ENCODE measurements at regions not wholly inside any gene's neighbourhood (a gene's known extent, or its start where the extent isn't known, plus 50 kb on each side); places are given as distances from the start of the nearest gene placed in this dataset.
"Not testable (repeated sequence)": the region's sequence is repeated elsewhere in the genome, so short reads cannot be mapped to it uniquely, and the experiment has no call there.

DNA sequence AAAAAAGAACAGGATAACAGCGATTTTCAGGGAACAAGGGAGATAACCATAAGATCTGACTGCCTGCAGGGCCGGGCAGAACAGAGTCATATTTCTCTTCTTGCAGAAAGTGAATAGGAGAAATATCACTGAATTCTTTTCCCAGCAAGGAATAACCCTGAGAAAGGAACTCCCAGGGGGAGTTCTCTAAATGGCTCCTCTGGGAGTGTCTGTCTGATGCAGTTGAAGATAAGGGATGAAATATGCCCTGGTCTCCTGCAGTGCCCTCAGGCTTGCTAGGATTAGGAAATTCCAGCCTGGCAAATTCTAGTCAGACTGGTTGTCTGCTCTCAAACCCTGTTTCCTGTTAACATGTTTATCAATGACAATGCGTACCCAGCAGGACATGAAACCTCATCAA, 830.8 kb upstream of the TMEFF2 start:
- TF ChIP-seq, protein P1, sequence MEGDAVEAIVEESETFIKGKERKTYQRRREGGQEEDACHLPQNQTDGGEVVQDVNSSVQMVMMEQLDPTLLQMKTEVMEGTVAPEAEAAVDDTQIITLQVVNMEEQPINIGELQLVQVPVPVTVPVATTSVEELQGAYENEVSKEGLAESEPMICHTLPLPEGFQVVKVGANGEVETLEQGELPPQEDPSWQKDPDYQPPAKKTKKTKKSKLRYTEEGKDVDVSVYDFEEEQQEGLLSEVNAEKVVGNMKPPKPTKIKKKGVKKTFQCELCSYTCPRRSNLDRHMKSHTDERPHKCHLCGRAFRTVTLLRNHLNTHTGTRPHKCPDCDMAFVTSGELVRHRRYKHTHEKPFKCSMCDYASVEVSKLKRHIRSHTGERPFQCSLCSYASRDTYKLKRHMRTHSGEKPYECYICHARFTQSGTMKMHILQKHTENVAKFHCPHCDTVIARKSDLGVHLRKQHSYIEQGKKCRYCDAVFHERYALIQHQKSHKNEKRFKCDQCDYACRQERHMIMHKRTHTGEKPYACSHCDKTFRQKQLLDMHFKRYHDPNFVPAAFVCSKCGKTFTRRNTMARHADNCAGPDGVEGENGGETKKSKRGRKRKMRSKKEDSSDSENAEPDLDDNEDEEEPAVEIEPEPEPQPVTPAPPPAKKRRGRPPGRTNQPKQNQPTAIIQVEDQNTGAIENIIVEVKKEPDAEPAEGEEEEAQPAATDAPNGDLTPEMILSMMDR (IDR thresholded peaks at IDR 0.05), result not testable (repeated sequence)
- TF ChIP-seq ZFX (IDR thresholded peaks at IDR 0.05; ENCODE audit: borderline replicate concordance), result not testable (repeated sequence)

Measured in 22Rv1 (cell line).